KOPT-K1 (cell line): ENCODE measurements at regions not wholly inside any gene's neighbourhood (a gene's known extent, or its start where the extent isn't known, plus 50 kb on each side); places are given as distances from the start of the nearest gene placed in this dataset.
A peak's percentile ranks its signal among the peaks of the same experiment; 100 is the strongest.
"Not testable (repeated sequence)": the region's sequence is repeated elsewhere in the genome, so short reads cannot be mapped to it uniquely, and the experiment has no call there.

Experiments used
- H3K27ac ChIP-seq: fragments of 200-600 bp; sonication (generic); 2 replicates; pipeline ENCODE4 v1.5.1; 2016; ENCODE audit warnings: antibody characterized with exemption, mild to moderate bottlenecking, low read depth, low read length; ENCODE audit not compliant: poor library complexity, severe bottlenecking
- H3K36me3 ChIP-seq: fragments of 200-600 bp; sonication (generic); 2 replicates; pipeline ENCODE4 v1.5.1; 2017; ENCODE audit warnings: antibody characterized with exemption, mild to moderate bottlenecking, low read length, moderate library complexity; ENCODE audit not compliant: insufficient read depth
- H3K9me3 ChIP-seq: fragments of 200-600 bp; sonication (generic); 2 replicates; pipeline ENCODE4 v1.5.1; 2017; ENCODE audit warnings: antibody characterized with exemption, low read length, mild to moderate bottlenecking; ENCODE audit not compliant: insufficient read depth, poor library complexity, severe bottlenecking

- peak overlapping the region; percentile 92 for H3K27ac ChIP-seq
Measured at GRCh38 chr2:43157506-43158246, 68.7 kb downstream of the ZFP36L2 start.

GRCh38 chr2:43155851-43156411, 70.5 kb downstream of the ZFP36L2 start:
- Histone ChIP-seq H3K9me3 (no peaks in the 10 kb centered on the region), H3K36me3 (no peaks in the 10 kb centered on the region), H3K27ac (no peak overlapping the region)

More at GRCh38 chr2:43157506-43158246, 68.7 kb downstream of the ZFP36L2 start:
- H3K9me3 ChIP-seq: no peaks in the 10 kb centered on the region
- no peaks in the 10 kb centered on the region for H3K36me3 ChIP-seq

- Histone ChIP-seq H3K36me3 (no peaks in the 10 kb centered on the region), H3K27ac (no peak overlapping the region), H3K9me3 (no peaks in the 10 kb centered on the region)
Measured at GRCh38 chr2:43154685-43155084, 71.7 kb downstream of the ZFP36L2 start.

- peak overlapping the region; percentile 24 for H3K27ac ChIP-seq
- H3K9me3 ChIP-seq: no peaks in the 10 kb centered on the region
- H3K36me3 ChIP-seq: no peaks in the 10 kb centered on the region
Measured at GRCh38 chr2:43152741-43153647, 73.4 kb downstream of the ZFP36L2 start.

- H3K9me3 ChIP-seq: no peaks in the 10 kb centered on the region
- H3K36me3 ChIP-seq: no peaks in the 10 kb centered on the region
- H3K27ac ChIP-seq: no peak overlapping the region
Measured at GRCh38 chr2:43152186-43152585, 74.2 kb downstream of the ZFP36L2 start.

GRCh38 chr2:43149482-43150107, 76.8 kb downstream of the ZFP36L2 start:
- H3K36me3 ChIP-seq: no peaks in the 10 kb centered on the region
- peak overlapping the region; percentile 30 for H3K27ac ChIP-seq
- H3K9me3 ChIP-seq: no peaks in the 10 kb centered on the region

GRCh38 chr2:43146083-43146482, 80.3 kb downstream of the ZFP36L2 start:
- no peak overlapping the region for H3K27ac ChIP-seq
- H3K9me3 ChIP-seq: no peaks in the 10 kb centered on the region
- no peaks in the 10 kb centered on the region for H3K36me3 ChIP-seq

- no peaks in the 10 kb centered on the region for H3K36me3 ChIP-seq
- no peak overlapping the region for H3K27ac ChIP-seq
- no peaks in the 10 kb centered on the region for H3K9me3 ChIP-seq
Measured at GRCh38 chr2:43144263-43144662, 82.1 kb downstream of the ZFP36L2 start.

GRCh38 chr2:43143756-43144155, 82.7 kb downstream of the ZFP36L2 start:
- H3K9me3 ChIP-seq: no peaks in the 10 kb centered on the region
- no peaks in the 10 kb centered on the region for H3K36me3 ChIP-seq
- H3K27ac ChIP-seq: peak overlapping the region; percentile 67

GRCh38 chr2:43142921-43143438, 83.4 kb downstream of the ZFP36L2 start:
- H3K27ac ChIP-seq: peak overlapping the region; percentile 67
- no peaks in the 10 kb centered on the region for H3K9me3 ChIP-seq
- no peaks in the 10 kb centered on the region for H3K36me3 ChIP-seq

GRCh38 chr2:43141636-43142151, 84.7 kb downstream of the ZFP36L2 start:
- H3K36me3 ChIP-seq, H3K9me3 ChIP-seq: not testable (repeated sequence)
- peak overlapping the region; percentile 27 for H3K27ac ChIP-seq

GRCh38 chr2:43139996-43140621, 86.3 kb downstream of the ZFP36L2 start:
- peak overlapping the region; percentile 58 for H3K27ac ChIP-seq

GRCh38 chr2:43139501-43139900, 86.9 kb downstream of the ZFP36L2 start:
- H3K27ac ChIP-seq: peak overlapping the region; percentile 58
- no peaks in the 10 kb centered on the region for H3K9me3 ChIP-seq
- H3K36me3 ChIP-seq: no peaks in the 10 kb centered on the region

More at GRCh38 chr2:43139996-43140621, 86.3 kb downstream of the ZFP36L2 start:
- H3K9me3 ChIP-seq: no peaks in the 10 kb centered on the region
- H3K36me3 ChIP-seq: no peaks in the 10 kb centered on the region

- no peaks in the 10 kb centered on the region for H3K9me3 ChIP-seq
- peak overlapping the region; percentile 97 for H3K27ac ChIP-seq
- H3K36me3 ChIP-seq: no peaks in the 10 kb centered on the region
Measured at GRCh38 chr2:43138441-43138840, 88.0 kb downstream of the ZFP36L2 start.
